ENCODE measurements at regions not wholly inside any gene's neighbourhood (a gene's known extent, or its start where the extent isn't known, plus 50 kb on each side); places are given as distances from the start of the nearest gene placed in this dataset.
"Not testable (repeated sequence)": the region's sequence is repeated elsewhere in the genome, so short reads cannot be mapped to it uniquely, and the experiment has no call there.

- H3K27ac Mint-ChIP-seq; ATAC-seq; H4K20me1 ChIP-seq (replicated peaks; ENCODE audit: insufficient read depth); H3K27me3 ChIP-seq (ENCODE audit: insufficient read depth); H3K4me2 ChIP-seq; H3F3A ChIP-seq (replicated peaks; ENCODE audit: low read depth); H2AFZ ChIP-seq; H3K79me2 ChIP-seq (replicated peaks; ENCODE audit: insufficient read depth); DNase-seq (ENCODE audit: low spot score); H3K4me1 ChIP-seq (ENCODE audit: insufficient read depth); H3K27ac ChIP-seq (ENCODE audit: low read depth); H3K4me3 Mint-ChIP-seq; H3K4me3 ChIP-seq; H3K27me3 Mint-ChIP-seq (ENCODE audit: insufficient read depth, low read depth, poor library complexity); H3K9me2 ChIP-seq (ENCODE audit: insufficient read depth): not testable (repeated sequence)
- Mint-ChIP-seq H3K36me3 (ENCODE audit: low read depth) (peaks cover 15% of the 10 kb centered on the region; the same call in 2 of the 3 replicates), H3K4me1 (peaks cover 17% of the 10 kb centered on the region), H3K9me3 (peaks cover 16% of the 10 kb centered on the region)
- peaks cover 11% of the 10 kb centered on the region; the same call in 1 of the 2 replicates for H3K36me3 ChIP-seq (ENCODE audit: insufficient read depth)
These were observed 916.0 kb downstream of the BRD1 start for GRCh38 chr22:48911647-48912046.

- H3K9me2 ChIP-seq (ENCODE audit: insufficient read depth); H3K79me2 ChIP-seq (replicated peaks; ENCODE audit: insufficient read depth); H3K27ac ChIP-seq (ENCODE audit: low read depth); H3K27ac Mint-ChIP-seq; H3K27me3 Mint-ChIP-seq (ENCODE audit: insufficient read depth, low read depth, poor library complexity); H3K4me1 ChIP-seq (ENCODE audit: insufficient read depth); H2AFZ ChIP-seq; H3F3A ChIP-seq (replicated peaks; ENCODE audit: low read depth); H3K4me2 ChIP-seq; ATAC-seq; H3K4me3 Mint-ChIP-seq; H3K4me3 ChIP-seq; DNase-seq (ENCODE audit: low spot score); H3K27me3 ChIP-seq (ENCODE audit: insufficient read depth); H4K20me1 ChIP-seq (replicated peaks; ENCODE audit: insufficient read depth): not testable (repeated sequence)
- Mint-ChIP-seq H3K9me3 (peaks cover 11% of the 10 kb centered on the region), H3K36me3 (ENCODE audit: low read depth) (peaks cover 14% of the 10 kb centered on the region; the same call in 2 of the 3 replicates), H3K4me1 (peaks cover 17% of the 10 kb centered on the region)
- H3K36me3 ChIP-seq (ENCODE audit: insufficient read depth), result peaks cover 11% of the 10 kb centered on the region; the same call in 1 of the 2 replicates
These were observed 916.6 kb downstream of the BRD1 start for GRCh38 chr22:48911067-48911466.

GRCh38 chr22:48908547-48908946 lies 919.1 kb downstream of the BRD1 start:
- TF ChIP-seq JUNB (IDR thresholded peaks at IDR 0.05; ENCODE audit: unreplicated experiment) (no peak), EZH2phosphoT487 (IDR thresholded peaks at IDR 0.05; ENCODE audit: unreplicated experiment) (no peak), POLR2AphosphoS5 (IDR thresholded peaks at IDR 0.05; ENCODE audit: low read depth) (no peak), REST (IDR thresholded peaks at IDR 0.05; ENCODE audit: unreplicated experiment) (no peak)
- H3K36me3 Mint-ChIP-seq (ENCODE audit: low read depth), result peaks cover 7% of the 10 kb centered on the region; the same call in 2 of the 3 replicates
- Histone ChIP-seq H3K4me3 (no peak overlapping the region), H2AFZ (no peak overlapping the region), H3F3A (replicated peaks; ENCODE audit: low read depth) (no peaks in the 10 kb centered on the region), H3K27me3 (ENCODE audit: insufficient read depth) (no peaks in the 10 kb centered on the region), H3K27ac (ENCODE audit: low read depth) (no peak overlapping the region), H3K9me2 (ENCODE audit: insufficient read depth) (no peaks in the 10 kb centered on the region), H3K4me1 (ENCODE audit: insufficient read depth) (no peaks in the 10 kb centered on the region), H3K36me3 (ENCODE audit: insufficient read depth) (peaks cover 4% of the 10 kb centered on the region; the same call in 1 of the 2 replicates), H3K4me2 (no peak overlapping the region), H3K79me2 (replicated peaks; ENCODE audit: insufficient read depth) (no peaks in the 10 kb centered on the region), H4K20me1 (replicated peaks; ENCODE audit: insufficient read depth) (no peaks in the 10 kb centered on the region)
- H3K27me3 Mint-ChIP-seq (ENCODE audit: insufficient read depth, low read depth, poor library complexity), result peaks cover 10% of the 10 kb centered on the region
- ATAC-seq (no peak), DNase-seq (ENCODE audit: low spot score) (no peak)
- no peak overlapping the region for H3K4me3 Mint-ChIP-seq
- H3K9me3 Mint-ChIP-seq, result no peaks in the 10 kb centered on the region; the same call in 2 of the 3 replicates
- no peak overlapping the region for H3K27ac Mint-ChIP-seq
- H3K4me1 Mint-ChIP-seq, result peaks cover 15% of the 10 kb centered on the region

All from GM23338 (cell line).